Upper lobe of left lung (tissue), 4 donors: ENCODE measurements at regions not wholly inside any gene's neighbourhood (a gene's known extent, or its start where the extent isn't known, plus 50 kb on each side); places are given as distances from the start of the nearest gene placed in this dataset.
A peak's percentile ranks its signal among the peaks of the same experiment; 100 is the strongest.

Experiments
- EP300 ChIP-seq, 4 donors: sonication (generic); formaldehyde crosslinking; IDR thresholded peaks; one replicate each; pipeline ENCODE4 v1.5.1; 2017; ENCODE audit warnings: antibody characterized with exemption in 4 of 4, control low read depth in 2 of 4
- POLR2A ChIP-seq, 4 donors: fragments of 450-650 bp; IDR thresholded peaks; one replicate each; pipeline ENCODE4 v1.5.1; 2016 to 2017; ENCODE audit warnings: antibody characterized with exemption in 4 of 4, mild to moderate bottlenecking in 2 of 4
- TF ChIP-seq, protein P1 (sequence below), 6 experiments: fragments of 450-650 bp in 4 of 6; fragments of 200-600 bp in 2 of 6; sonication (generic) in 2 of 6; IDR thresholded peaks; one replicate each; pipeline ENCODE4 v1.5.1; 2016 to 2019; ENCODE audit warnings: antibody characterized with exemption in 6 of 6

DNA sequence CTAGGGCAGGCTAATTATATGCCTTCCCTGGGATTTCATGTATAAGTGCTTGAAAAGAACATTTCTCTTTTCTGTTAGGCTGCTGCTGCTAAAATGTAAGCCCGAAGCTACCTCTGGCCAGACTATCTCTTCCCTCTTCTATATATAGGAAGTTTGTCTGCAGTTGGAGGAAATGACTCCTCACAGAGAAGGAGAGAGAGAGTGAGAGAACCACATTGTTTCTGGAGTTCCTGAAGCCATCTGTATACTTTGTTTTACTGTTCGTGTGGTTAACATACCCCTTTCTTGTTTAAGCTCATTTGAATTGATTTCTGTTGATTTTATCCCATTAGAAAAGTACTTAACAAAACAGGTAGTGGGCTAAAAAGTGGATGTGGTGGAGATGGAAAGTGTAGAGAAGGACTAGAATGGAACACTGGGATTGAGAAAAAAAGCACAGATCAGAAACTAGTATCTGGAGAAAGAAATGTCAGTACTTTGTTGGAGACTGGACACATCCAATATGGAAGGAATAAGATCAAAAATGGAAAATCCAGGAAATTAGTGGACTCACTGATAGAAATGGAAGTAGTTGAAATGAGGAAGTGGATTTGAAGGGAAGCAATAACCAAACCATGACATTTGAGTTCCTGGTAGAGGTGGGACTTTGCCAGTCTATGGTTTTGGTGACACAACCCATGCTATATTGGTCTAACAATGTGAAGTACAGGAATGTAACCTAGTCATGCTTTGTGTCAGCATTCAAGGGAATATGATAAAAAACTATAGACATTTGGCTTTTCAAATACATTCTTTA is 112.6 kb downstream of the TMA16 start:
- peak in 1 of 4 donors; percentile 26 for TF ChIP-seq POLR2A (IDR thresholded peaks at IDR 0.05)
- TF ChIP-seq, protein P1, sequence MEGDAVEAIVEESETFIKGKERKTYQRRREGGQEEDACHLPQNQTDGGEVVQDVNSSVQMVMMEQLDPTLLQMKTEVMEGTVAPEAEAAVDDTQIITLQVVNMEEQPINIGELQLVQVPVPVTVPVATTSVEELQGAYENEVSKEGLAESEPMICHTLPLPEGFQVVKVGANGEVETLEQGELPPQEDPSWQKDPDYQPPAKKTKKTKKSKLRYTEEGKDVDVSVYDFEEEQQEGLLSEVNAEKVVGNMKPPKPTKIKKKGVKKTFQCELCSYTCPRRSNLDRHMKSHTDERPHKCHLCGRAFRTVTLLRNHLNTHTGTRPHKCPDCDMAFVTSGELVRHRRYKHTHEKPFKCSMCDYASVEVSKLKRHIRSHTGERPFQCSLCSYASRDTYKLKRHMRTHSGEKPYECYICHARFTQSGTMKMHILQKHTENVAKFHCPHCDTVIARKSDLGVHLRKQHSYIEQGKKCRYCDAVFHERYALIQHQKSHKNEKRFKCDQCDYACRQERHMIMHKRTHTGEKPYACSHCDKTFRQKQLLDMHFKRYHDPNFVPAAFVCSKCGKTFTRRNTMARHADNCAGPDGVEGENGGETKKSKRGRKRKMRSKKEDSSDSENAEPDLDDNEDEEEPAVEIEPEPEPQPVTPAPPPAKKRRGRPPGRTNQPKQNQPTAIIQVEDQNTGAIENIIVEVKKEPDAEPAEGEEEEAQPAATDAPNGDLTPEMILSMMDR (IDR thresholded peaks at IDR 0.05), result no peak
- TF ChIP-seq EP300 (IDR thresholded peaks at IDR 0.05), result no peak
